SK-N-SH (cell line): ENCODE measurements at regions not wholly inside any gene's neighbourhood (a gene's known extent, or its start where the extent isn't known, plus 50 kb on each side); places are given as distances from the start of the nearest gene placed in this dataset.

Experiments
- CTCF ChIA-PET: fragments of 300-600, 350-600 bp; formaldehyde crosslinking; extraction: SDS; loops from one replicate; lab custom pipeline; 2021; lab: Yijun Ruan, JAX
- POLR2A ChIA-PET: fragments of 350-600 bp; sonication (Branson Sonifier 250); formaldehyde crosslinking; extraction: SDS; loops from one replicate; lab custom pipeline; 2020; ENCODE audit warnings: antibody characterized with exemption, inconsistent platforms; lab: Yijun Ruan, JAX
- DNase-seq: peaks from one replicate; pipeline ENCODE4 v3.0.0; 2012
- H2AFZ ChIP-seq: fragments of 200-600 bp; sonication (generic); 2 replicates; pipeline ENCODE4 v1.8.1; 2016; ENCODE audit warnings: antibody characterized with exemption, mild to moderate bottlenecking, low read depth
- H3F3A ChIP-seq: fragments of 200-600 bp; sonication (generic); replicated peaks from 2 replicates; pipeline ENCODE3; 2016; ENCODE audit warnings: antibody characterized with exemption, mild to moderate bottlenecking; ENCODE audit not compliant: insufficient read depth
- H3K27ac ChIP-seq, 2 experiments: fragments of 200-500 bp in 1 of 2; fragments of 200-600 bp in 1 of 2; sonication (Bioruptor generic) in 1 of 2; sonication (generic), shearing (Covaris generic) in 1 of 2; 2 replicates each; pipeline versions ENCODE4 v1.5.1 to v1.6.1; 2014 to 2016; ENCODE audit warnings: low read depth in 2 of 2, inconsistent platforms in 1 of 2, low read length in 1 of 2, mild to moderate bottlenecking in 1 of 2, mixed read lengths in 1 of 2
- H3K27me3 ChIP-seq: fragments of 200-600 bp; sonication (generic), shearing (Covaris generic); 2 replicates; pipeline ENCODE4 v1.6.1; 2016; ENCODE audit warnings: mixed run types; ENCODE audit not compliant: insufficient read depth
- H3K36me3 ChIP-seq, 2 experiments: fragments of 200-500 bp in 1 of 2; fragments of 200-600 bp in 1 of 2; sonication (Bioruptor generic) in 1 of 2; sonication (generic) in 1 of 2; replicated peaks in 1 of 2; 2 replicates each; pipeline versions ENCODE3 to v1.5.1; 2014 to 2016; ENCODE audit warnings: low read length in 1 of 2, mild to moderate bottlenecking in 1 of 2; ENCODE audit not compliant: insufficient read depth in 2 of 2, control insufficient read depth in 1 of 2
- H3K4me1 ChIP-seq, 2 experiments: fragments of 200-500 bp in 1 of 2; fragments of 200-600 bp in 1 of 2; sonication (Bioruptor generic) in 1 of 2; sonication (generic), shearing (Covaris generic) in 1 of 2; 2 replicates each; pipeline versions ENCODE4 v1.5.1 to v1.6.1; 2014 to 2016; ENCODE audit warnings: low read depth in 1 of 2, low read length in 1 of 2, mixed run types in 1 of 2; ENCODE audit not compliant: insufficient read depth in 2 of 2, control insufficient read depth in 1 of 2
- H3K4me2 ChIP-seq: fragments of 200-600 bp; sonication (generic), shearing (Covaris generic); 2 replicates; pipeline ENCODE4 v1.6.1; 2017; ENCODE audit warnings: mixed run types
- H3K4me3 ChIP-seq, 2 experiments: fragments of 200-500 bp in 1 of 2; fragments of 200-600 bp in 1 of 2; sonication (Bioruptor generic) in 1 of 2; sonication (generic), shearing (Covaris generic) in 1 of 2; 2 replicates each; pipeline versions ENCODE4 v1.5.1 to v1.8.1; 2014 to 2016; ENCODE audit warnings: low read depth in 2 of 2, inconsistent platforms in 1 of 2, low read length in 1 of 2, mild to moderate bottlenecking in 1 of 2, mixed read lengths in 1 of 2, moderate library complexity in 1 of 2
- H3K79me2 ChIP-seq: fragments of 200-600 bp; sonication (generic); 2 replicates; pipeline ENCODE4 v1.8.1; 2017; ENCODE audit warnings: mild to moderate bottlenecking; ENCODE audit not compliant: insufficient read depth
- H3K9ac ChIP-seq: fragments of 200-600 bp; sonication (generic); 2 replicates; pipeline ENCODE4 v1.6.1; 2017; ENCODE audit warnings: mixed run types
- H3K9me2 ChIP-seq: fragments of 200-600 bp; sonication (generic); 2 replicates; pipeline ENCODE4 v1.6.1; 2017; ENCODE audit warnings: mixed run types
- H3K9me3 ChIP-seq: fragments of 200-600 bp; sonication (generic); 2 replicates; pipeline ENCODE4 v1.6.1; 2017; ENCODE audit warnings: mixed run types, mild to moderate bottlenecking, moderate library complexity
- H4K20me1 ChIP-seq: fragments of 200-600 bp; sonication (generic); 2 replicates; pipeline ENCODE4 v1.6.1; 2017; ENCODE audit warnings: mild to moderate bottlenecking, mixed run types; ENCODE audit not compliant: insufficient read depth
- EP300 ChIP-seq, 2 experiments: IDR thresholded peaks; 2 replicates each; pipeline versions ENCODE4 v1.4.0 to v1.6.1; 2012; ENCODE audit warnings: borderline replicate concordance in 1 of 2, low read depth in 1 of 2, low read length in 1 of 2
- FOSL2 ChIP-seq: IDR thresholded peaks from 2 replicates; pipeline ENCODE4 v1.4.0; 2012; ENCODE audit warnings: low read depth, mild to moderate bottlenecking, moderate library complexity, borderline replicate concordance
- FOXJ3 ChIP-seq: sonication (generic); formaldehyde crosslinking; IDR thresholded peaks from 2 replicates; pipeline ENCODE4 v1.5.1; 2020; ENCODE audit warnings: mild to moderate bottlenecking, missing genetic modification reagents
- FOXM1 ChIP-seq: IDR thresholded peaks from 2 replicates; pipeline ENCODE4 v1.4.0; 2012; ENCODE audit warnings: low read depth, mild to moderate bottlenecking
- NRF1 ChIP-seq: IDR thresholded peaks from 2 replicates; pipeline ENCODE4 v1.6.1; 2012; ENCODE audit warnings: low read depth, mild to moderate bottlenecking, low read length
- RAD21 ChIP-seq: IDR thresholded peaks from 2 replicates; pipeline ENCODE4 v1.6.1; 2012; ENCODE audit warnings: mild to moderate bottlenecking, low read length
- RFX5 ChIP-seq: IDR thresholded peaks from 2 replicates; pipeline ENCODE4 v1.6.1; 2012; ENCODE audit warnings: mild to moderate bottlenecking, improper control_type of control experiment, low read length
- SMC3 ChIP-seq: IDR thresholded peaks from 2 replicates; pipeline ENCODE4 v1.6.1; 2012; ENCODE audit warnings: low read depth, low read length, improper control_type of control experiment
- TCF12 ChIP-seq: IDR thresholded peaks from 2 replicates; pipeline ENCODE4 v1.4.0; 2012
- TEAD4 ChIP-seq: IDR thresholded peaks from 2 replicates; pipeline ENCODE4 v1.4.0; 2012; ENCODE audit warnings: mild to moderate bottlenecking, borderline replicate concordance; ENCODE audit not compliant: insufficient read depth
- WGBS: methylation state at CpG from one replicate; pipeline ENCODE4 v1.1.6; 2017; ENCODE audit warnings: low lambda C conversion rate; 5-methylcytosine and 5-hydroxymethylcytosine counted together
- TF ChIP-seq, protein P1 (sequence below): IDR thresholded peaks from 2 replicates; pipeline ENCODE4 v1.4.0; 2012; ENCODE audit warnings: low read depth, borderline replicate concordance
- TF ChIP-seq, protein P2 (sequence below): fragments of 150-350 bp; IDR thresholded peaks from 2 replicates; pipeline ENCODE4 v1.6.1; 2017; ENCODE audit warnings: antibody characterized with exemption, low read length, low read depth, borderline replicate concordance

DNA sequence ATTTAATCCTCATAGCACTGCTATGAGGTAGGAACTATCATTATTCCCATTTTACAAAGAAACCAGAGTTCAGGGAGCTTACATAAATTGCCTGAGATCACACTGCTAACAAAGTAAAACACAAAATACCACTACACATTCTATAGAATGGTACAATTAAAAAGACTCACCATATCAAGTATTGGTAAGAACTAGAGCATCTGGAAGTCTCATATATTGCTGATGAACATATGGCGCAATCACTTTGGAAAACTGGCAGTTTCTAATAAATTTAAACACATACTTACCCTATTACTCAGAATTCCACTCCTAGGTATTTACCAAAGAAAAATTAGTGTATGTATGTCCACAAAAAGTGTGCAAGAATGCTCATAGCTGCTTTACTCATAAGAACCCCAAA lies 261.5 kb downstream of the RRAGC start:
- Histone ChIP-seq H3K4me3 (no peak overlapping the region), H3K27me3 (no peaks in the 10 kb centered on the region), H3K27ac (no peak overlapping the region), H3K79me2 (no peaks in the 10 kb centered on the region), H3K9ac (no peak overlapping the region), H3K36me3 (no peaks in the 10 kb centered on the region), H3F3A (no peaks in the 10 kb centered on the region), H3K9me2 (no peaks in the 10 kb centered on the region), H3K9me3 (no peaks in the 10 kb centered on the region), H2AFZ (no peak overlapping the region), H3K4me1 (no peaks in the 10 kb centered on the region), H3K4me2 (no peak overlapping the region), H4K20me1 (no peaks in the 10 kb centered on the region)
- ChIA-PET CTCF (interaction anchor here (1.5 kb wide), 1 partner anchor 18 kb away, joined by 4 read pairs; no protein-coding TSS in a partner anchor), POLR2A (no interaction called here)
- TF ChIP-seq RAD21, result no peak
- TF ChIP-seq FOXJ3 (CRISPR knock-in tag), result no peak
- TF ChIP-seq, protein P1, sequence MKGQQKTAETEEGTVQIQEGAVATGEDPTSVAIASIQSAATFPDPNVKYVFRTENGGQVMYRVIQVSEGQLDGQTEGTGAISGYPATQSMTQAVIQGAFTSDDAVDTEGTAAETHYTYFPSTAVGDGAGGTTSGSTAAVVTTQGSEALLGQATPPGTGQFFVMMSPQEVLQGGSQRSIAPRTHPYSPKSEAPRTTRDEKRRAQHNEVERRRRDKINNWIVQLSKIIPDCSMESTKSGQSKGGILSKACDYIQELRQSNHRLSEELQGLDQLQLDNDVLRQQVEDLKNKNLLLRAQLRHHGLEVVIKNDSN, result no peak
- TF ChIP-seq EP300 (IDR thresholded peaks at IDR 0.05; ENCODE audit: borderline replicate concordance in 1 of 2, low read depth in 1 of 2, low read length in 1 of 2), result no peak
- no peak for TF ChIP-seq SMC3
- no peak for TF ChIP-seq FOXM1
- no peak for TF ChIP-seq NRF1
- TF ChIP-seq, protein P2, sequence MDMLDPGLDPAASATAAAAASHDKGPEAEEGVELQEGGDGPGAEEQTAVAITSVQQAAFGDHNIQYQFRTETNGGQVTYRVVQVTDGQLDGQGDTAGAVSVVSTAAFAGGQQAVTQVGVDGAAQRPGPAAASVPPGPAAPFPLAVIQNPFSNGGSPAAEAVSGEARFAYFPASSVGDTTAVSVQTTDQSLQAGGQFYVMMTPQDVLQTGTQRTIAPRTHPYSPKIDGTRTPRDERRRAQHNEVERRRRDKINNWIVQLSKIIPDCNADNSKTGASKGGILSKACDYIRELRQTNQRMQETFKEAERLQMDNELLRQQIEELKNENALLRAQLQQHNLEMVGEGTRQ, result no peak
- TF ChIP-seq FOSL2, result no peak
- TF ChIP-seq TCF12, result no peak
- DNase-seq, result no peak
- WGBS, result 84% methylated on average over 1 of the region's 1 CpG

DNA sequence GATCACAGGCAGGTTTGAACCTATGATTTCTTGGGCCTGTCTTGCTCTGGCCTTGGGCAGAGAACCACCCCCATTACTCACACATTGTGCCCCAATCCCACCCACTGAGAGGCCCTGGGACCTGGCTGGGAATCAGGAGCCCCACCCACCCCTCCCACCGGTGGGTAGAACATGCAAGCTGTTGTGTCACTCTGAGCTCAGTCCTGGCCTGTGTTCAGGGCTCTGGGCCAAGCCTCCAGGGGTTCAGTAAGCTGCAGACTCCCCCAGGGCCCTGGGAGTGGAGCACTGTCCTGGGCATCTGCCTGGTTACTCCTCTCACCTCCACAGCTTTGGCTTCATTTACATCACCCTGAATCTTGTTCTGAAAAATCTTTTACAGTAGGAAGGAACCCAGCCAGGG lies 270.5 kb downstream of the RRAGC start:
- no peaks in the 10 kb centered on the region for H3F3A ChIP-seq
- no peak overlapping the region for H3K27ac ChIP-seq
- peaks cover 0 to 5% of the 10 kb centered on the region in 2 experiments for H3K36me3 ChIP-seq
- POLR2A ChIA-PET, result no interaction called here
- H3K4me2 ChIP-seq, result no peak overlapping the region
- no peaks in the 10 kb centered on the region for H4K20me1 ChIP-seq
- H3K9me3 ChIP-seq, result peaks cover 9% of the 10 kb centered on the region; the same call in 1 of the 2 replicates
- CTCF ChIA-PET, result no interaction called here
- H3K9me2 ChIP-seq, result no peaks in the 10 kb centered on the region
- no peaks in the 10 kb centered on the region for H3K27me3 ChIP-seq
- H3K79me2 ChIP-seq, result no peaks in the 10 kb centered on the region
- DNase-seq, result no peak
- no peak overlapping the region for H3K4me3 ChIP-seq
- no peak for TF ChIP-seq TEAD4
- no peak overlapping the region for H3K9ac ChIP-seq
- WGBS, result no CpG with 5 or more reads among the region's 1 CpG
- no peaks in the 10 kb centered on the region; a peak in 1 of 4 replicates for H3K4me1 ChIP-seq
- no peak overlapping the region for H2AFZ ChIP-seq

DNA sequence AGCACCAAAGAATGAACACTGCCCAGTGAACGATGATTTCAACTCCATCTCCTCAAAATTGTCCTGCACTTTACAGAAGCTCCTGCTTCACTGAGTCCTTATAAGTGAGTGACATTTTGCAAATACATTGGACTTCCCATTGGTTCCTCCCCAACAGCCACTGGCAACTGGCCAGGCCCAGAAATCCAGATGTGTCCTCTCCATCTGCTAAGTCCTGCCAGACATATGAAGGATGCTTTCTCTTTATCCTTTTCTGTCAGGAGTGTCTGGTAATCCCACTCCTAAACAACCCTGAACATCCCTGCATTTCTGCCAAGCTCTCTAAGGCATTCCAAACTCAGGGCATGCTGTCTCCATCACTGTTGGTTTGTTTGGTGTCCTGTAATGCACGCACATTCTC lies 271.8 kb downstream of the RRAGC start:
- ChIA-PET CTCF (interaction anchor here (0.7 to 2.2 kb wide), 3 partner anchors 10 to 13 kb away, joined by 3 to 5 read pairs (median 4); no protein-coding TSS in a partner anchor), POLR2A (no interaction called here)
- no peak overlapping the region for H3K9ac ChIP-seq
- H3F3A ChIP-seq, result no peaks in the 10 kb centered on the region
- H3K4me3 ChIP-seq, result no peak overlapping the region
- H2AFZ ChIP-seq, result no peak overlapping the region
- DNase-seq, result no peak
- H3K79me2 ChIP-seq, result no peaks in the 10 kb centered on the region
- H4K20me1 ChIP-seq, result no peaks in the 10 kb centered on the region
- no peaks in the 10 kb centered on the region for H3K27me3 ChIP-seq
- no peak overlapping the region for H3K4me2 ChIP-seq
- no peak for TF ChIP-seq RFX5
- TF ChIP-seq, all 33 proteins: peak for 0
- no peaks in the 10 kb centered on the region for H3K9me2 ChIP-seq
- H3K4me1 ChIP-seq, result no peaks in the 10 kb centered on the region; a peak in 1 of 4 replicates
- no peak overlapping the region for H3K27ac ChIP-seq
- H3K36me3 ChIP-seq, result peaks cover 0 to 5% of the 10 kb centered on the region in 2 experiments
- H3K9me3 ChIP-seq, result peaks cover 9% of the 10 kb centered on the region; the same call in 1 of the 2 replicates
- WGBS, result 22% methylated on average over 2 of the region's 2 CpGs
